GM21447 (cell line): ENCODE measurements at regions not wholly inside any gene's neighbourhood (a gene's known extent, or its start where the extent isn't known, plus 50 kb on each side); places are given as distances from the start of the nearest gene placed in this dataset.
A peak's percentile ranks its signal among the peaks of the same experiment; 100 is the strongest.
"Not testable (repeated sequence)": the region's sequence is repeated elsewhere in the genome, so short reads cannot be mapped to it uniquely, and the experiment has no call there.

Experiments used
- ATAC-seq: cut with Tn5 transposase; IDR thresholded peaks from one replicate; pipeline ENCODE4 v1.9.1; 2021; ENCODE audit not compliant: unreplicated experiment

DNA sequence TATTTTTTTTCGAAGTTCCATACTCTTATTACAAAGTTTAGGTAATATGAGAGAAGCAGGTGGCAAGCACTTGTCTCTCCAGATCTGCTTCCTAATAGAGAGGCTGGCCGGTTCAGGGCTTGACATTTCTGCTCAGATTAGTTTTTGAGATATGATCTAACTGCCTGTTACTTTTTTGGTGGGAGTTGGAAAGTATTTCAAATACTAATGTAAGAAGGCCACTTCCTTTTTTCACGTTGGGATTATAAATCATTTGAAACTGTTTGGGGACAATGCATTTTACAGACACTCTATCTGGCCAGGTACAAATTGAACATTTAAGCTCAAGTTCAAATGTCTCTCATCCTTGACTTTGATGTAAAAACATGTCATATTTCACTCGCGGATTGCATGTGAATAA, 222.1 kb upstream of the SULF2 start:
- no peak for ATAC-seq

DNA sequence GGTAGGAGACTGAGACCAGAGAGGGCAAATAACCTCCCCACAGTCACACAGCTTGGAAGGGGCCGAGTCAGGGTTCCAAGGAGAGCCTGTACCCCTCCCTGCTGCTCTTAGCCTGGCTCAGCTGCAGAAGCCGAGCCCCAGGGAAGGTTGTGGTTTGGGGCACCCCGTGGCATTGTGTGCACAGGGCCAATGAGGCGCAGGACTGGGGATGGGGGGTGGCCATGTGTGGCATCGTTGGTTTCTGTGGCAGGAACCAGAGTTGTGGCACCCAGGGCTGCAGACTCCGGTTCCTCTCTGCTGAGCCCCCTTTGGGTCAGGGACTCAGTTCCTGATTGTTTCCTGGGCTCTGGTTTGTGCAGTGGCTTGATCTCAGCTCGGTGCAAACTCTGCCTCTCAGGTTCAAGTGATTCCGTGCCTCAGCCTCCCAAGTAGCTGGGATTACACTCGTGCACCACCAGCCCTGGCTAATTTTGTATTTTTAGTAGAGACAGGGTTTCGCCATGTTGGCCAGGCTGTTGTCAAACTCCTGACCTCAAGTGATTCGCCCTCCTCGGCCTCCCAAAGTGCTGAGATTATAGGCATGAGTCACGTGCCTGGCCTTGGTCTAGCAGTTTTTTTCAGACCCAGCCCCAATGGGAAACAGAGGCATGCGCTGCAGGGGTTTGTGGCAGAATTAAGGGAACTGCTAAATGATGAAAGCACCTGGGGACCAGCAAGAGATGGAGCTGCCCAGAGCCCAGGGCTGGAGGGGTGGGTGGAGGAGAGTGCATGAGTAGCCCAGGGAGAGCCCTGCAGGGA, 221.0 kb upstream of the SULF2 start:
- no peak for ATAC-seq

DNA sequence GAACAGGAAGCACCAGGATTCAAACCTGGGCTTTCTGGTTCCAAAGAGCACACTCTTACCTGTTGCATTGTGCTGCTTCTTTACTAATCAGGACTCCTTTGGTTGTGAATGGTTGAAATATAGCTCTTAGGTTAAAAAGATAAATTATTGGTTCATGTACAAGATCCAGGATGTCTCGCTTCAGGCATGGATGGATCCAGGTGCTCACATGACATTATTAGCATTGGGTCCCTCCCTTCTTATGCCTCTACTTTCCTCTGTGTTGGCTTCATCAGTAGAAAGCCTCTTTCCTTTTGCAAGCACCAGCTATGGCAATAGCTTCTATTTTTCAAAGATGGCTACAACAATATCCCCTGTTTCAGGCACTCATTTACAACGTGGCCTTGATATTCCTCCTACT, 217.7 kb upstream of the SULF2 start:
- no peak for ATAC-seq

DNA sequence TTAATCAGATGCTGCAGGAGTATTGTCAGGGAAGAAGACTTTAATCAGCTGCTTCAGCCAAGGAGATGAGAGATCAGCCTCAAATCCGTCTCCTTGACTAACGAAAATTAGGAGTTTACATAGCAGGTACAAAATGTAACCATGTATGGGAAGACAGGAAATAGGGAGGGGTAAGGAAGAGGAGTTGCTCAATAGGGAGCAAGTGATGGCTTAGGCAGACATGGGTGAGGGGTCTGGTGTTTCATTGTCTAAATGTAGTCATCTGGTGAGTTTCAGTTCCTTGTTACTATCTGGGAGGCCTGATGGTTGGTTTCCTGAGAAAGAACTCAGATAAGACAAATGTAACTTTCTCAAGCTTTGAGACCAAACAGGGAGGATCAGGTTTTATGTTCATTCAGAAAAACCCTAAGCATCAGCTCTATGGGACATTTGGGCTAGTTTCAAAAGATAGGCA, 217.3 kb upstream of the SULF2 start:
- peak; percentile 94 for ATAC-seq

DNA sequence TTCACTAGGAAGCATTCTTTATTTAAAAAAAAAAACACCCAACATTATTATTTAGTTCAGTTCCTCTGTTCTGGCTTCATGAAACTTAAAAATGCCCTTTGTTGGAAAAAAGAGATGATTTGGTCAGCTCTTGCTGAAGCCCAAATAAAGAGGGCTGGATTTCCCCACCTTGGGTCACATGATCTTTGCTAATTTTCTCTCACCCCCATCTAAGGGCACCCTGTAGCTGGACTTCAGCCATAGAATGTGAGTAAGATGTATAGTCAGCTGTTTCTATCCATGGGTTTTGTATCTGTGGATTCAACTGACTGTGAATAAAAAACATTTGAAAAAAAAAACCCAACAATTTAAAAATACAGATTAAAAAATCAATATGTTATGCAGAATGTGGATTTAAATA, 213.9 kb upstream of the SULF2 start:
- ATAC-seq: no peak

DNA sequence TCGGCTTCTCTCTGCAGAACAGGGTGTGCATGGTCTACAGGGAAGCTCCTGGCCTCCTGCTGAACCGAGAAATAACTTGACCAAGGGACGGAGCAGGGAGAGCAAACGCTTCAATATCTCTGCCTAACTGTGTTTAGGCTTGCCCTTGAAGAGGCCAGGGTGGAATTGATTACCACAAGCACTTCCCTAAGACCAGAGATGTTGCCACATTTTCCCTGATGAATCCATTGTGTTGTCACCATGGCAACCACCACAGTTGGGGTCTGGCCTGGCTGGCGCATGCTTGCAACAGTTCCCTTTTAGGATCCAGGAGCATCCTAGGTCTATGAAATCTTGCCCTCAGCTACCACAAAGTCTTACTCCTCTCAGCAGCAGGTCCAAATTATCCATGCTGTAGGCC, 213.5 kb upstream of the SULF2 start:
- no peak for ATAC-seq

DNA sequence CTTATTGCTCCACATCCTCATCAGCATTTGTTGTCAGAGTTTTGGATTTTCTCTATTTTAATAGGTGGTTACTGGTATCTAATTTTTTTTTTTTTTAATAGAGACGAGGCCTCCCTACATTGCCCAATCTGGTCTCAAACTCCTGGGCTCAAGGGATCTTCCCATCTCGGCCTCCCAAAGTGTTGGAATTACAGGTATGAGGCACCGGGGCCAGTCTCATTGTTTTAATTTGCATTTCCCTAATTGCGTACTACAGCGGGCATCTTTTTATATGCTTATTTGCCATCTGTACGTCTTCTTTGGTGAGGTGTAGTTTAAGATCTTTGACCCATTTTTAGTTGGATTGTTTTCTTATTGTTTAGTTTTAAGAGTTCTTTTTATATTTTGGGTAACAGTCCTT, 210.4 kb upstream of the SULF2 start:
- no peak for ATAC-seq

DNA sequence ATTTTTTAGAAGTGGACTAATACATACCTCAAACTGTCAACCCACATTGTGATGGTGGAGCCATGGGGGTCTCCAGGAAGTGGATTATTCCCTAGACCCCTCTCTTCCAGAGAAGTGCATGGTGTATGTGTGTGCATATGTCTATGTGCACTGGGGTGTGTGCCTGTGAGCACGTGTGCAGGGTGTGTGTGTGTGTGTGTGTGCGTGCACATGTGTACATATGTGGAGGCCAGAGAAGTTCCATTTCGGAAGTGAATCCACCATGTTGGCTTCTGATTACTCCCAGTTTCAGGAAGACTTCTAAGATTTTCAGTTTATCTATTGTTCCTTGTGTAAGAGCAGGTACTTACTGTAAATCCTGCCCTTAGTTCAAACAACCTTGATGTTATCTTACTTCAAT, 208.5 kb upstream of the SULF2 start:
- ATAC-seq: no peak

DNA sequence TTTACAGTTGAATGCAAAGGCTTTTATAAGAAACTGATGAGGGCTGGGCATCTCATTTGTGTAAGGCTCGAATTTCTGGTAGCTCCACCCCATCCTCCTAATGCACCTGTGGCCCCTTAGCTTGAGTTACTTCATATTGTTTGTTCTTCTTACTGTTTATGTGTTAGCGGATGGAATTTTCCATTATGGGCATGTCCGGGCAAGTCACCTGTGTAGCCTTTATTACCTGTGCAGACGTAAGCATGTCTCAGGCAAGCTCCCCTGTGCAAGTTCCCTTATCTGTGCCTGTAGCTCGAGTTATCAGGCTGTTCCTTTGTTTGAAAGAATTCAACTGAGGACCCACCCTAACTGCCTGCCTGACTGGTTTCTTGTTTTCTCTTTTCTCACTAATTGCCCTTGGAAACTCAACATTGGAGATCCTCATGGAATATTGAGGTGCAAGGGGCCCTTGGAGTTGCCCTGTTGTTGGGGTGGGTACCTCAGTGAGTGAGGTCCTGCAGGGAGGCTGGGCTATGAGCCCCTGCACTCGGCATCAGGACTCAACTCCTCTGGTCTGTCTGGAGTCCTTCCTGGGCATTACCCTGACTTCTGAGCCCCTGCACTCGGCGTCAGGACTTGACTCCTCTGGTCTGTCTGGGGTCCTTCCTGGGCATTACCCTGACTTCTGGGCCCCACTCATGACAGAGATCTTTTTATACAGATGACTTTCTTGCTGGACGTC, 207.9 kb upstream of the SULF2 start:
- ATAC-seq: no peak

DNA sequence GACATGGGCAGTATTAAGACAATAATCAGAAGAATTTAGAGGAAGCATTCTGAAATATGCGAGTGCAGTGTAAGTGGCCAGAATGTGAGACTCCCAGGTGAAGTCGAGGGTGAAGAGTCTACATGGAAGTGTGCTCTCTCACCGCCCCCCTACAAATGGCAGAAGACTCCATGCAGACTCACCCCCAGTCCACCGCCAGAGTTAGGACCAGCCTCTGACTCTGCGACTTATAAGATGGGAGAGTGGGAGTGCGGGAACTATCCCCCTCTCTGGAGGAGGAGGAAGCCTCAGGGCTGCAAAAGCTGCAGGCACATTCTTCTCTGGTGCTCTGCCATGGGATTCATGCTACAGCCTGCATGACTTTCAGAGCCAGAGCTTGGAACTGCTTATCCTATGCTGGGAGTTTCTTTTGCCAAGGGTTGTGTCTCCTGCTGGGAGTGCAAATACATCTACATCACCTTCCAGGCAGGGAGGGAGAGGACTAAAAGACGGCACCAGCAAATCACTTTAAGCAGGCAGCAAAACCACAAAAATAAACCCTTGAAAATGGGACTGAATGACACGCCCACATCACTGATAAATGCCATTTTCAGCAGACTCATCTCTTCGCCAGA, 206.7 kb upstream of the SULF2 start:
- no peak for ATAC-seq

DNA sequence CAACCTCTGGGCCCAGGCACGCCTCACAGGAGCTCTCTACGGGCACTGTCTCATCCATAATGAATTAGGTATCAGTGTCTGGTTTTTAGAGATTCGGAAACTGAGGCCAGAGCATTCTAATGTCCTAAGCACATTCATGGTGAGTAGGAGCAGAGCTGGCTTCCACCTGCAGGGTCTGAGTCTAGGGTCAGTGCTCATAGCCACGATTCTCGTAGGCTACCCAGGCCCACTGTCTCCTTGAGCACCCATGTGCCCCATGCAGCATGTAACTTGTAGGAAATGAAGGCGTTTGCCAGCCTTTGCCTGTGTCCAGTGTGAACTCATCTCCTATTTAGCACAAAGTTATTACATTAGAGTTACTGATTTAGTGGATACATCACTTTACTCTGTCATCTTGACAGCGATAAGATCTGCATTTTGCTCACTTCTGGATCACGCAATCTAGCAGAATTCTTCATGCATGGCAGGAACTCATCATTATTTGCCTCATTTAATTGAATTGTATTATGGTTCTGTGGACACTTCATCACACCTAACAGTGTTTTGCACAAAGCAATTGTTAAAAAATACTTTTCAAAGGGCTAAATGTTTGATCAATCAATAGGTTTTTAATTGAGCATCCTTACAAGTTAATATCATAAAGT, 205.3 kb upstream of the SULF2 start:
- no peak for ATAC-seq

DNA sequence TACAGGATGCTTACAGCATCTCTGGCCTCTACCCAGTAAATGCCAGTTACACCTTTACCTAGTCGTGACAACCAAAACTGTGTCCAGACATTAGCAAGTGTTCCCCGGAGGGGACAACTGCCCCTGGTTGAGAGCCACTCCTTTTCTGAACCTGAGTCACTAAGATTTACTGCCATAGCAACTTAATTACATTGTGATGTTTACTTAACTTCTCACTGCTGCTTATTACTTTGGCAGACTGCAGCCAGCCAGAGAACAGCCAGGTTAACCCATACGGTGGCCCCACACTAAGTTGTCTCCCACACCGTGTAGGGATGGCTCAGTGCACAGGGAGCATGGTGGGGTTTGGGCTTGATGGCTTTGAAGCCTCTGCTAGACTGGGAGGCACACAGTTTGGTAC, 204.7 kb upstream of the SULF2 start:
- ATAC-seq: no peak

DNA sequence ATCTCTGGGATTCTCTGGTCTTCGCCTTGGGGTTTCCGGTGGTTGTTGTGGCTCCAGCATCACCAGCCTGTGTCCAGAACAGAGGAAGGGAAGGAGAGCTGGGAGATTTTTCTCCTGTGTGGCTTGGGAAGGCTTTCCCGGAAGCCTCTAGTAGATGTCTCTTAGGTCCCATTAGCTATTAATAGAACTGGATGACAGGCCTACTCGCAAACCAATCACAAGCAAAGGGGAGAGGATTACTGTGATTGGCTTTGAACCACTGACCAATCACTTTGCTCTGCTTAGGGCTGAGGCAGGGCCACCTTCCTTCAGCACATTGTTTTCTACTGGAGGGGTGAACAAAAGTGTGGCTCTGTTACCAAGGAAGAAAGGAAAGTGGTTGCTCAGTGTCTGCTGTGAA, 203.4 kb upstream of the SULF2 start:
- no peak for ATAC-seq

DNA sequence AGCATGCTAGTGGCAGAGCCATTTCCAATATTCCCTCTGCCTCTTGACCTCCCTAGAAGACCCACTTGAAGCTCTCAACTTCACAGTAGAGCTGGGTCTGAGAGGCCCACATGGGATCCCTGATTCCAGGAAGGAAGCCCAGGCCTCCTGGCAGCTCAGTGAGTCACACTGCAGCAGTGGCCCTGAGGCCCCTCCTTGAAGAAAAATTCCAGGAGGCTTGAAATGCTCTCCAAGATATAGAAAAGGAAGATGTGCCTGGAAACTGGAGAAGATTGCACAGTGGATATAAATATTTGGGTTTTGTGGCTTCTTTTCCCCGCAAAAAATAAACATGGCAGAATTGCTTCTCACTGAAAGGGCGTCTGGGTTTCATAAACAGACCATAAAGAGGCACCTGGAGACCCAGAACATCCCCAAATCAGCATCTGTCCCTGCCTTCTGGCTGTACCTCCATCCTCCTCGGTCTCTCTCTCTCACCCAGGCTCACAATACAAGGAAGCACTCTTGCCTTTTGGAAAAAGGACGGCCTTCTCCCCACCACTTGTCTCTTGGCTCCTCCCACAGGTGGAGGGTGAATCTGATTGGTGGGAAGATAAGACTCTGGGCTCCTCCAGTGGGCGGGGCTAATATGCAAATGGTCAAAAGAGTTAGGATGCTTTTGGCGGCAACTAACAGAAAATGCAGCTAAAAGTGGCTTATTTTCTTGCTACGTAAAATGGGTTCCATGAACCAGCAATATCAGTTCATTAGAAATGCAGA, 200.0 kb upstream of the SULF2 start:
- ATAC-seq: no peak

DNA sequence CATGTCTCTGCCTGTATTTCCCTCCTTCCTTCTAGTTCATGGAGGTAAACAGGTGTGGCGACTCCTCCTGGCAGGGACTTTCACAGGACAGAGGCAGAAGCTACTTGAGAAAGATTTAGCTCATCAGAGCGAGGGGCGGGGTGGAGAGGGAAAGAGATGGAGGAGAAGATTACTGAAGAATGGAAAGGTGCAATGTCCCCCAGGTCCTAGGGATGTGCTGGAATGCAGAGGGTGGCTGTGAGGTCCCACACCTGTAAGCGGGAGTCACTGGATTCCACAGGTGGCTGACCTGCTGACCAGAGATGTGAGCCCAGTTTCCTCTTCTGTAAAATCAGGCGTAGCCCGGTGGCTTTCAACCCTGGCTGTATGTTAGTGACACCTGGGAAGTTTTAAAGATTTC, 199.2 kb upstream of the SULF2 start:
- ATAC-seq: no peak

DNA sequence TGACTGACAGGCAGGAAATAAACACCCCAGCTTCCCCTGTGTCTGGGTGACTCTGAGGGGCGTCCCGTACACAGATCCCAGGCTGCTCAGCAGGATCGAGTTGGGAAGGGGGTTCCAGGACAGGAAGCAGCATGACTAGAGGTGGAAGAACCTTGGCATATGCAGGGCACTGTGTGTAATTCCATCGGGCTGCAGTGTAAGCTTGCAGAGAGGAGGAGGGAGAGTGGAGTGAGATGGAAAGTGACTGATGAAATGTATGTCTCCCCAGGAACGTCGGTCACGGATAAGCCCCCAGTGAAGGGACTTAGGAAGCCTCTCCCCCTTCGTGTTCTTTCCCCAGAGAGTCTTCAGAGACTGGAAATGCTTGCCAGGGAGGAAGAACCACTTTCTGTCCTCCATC, 198.4 kb upstream of the SULF2 start:
- ATAC-seq: not testable (repeated sequence)

DNA sequence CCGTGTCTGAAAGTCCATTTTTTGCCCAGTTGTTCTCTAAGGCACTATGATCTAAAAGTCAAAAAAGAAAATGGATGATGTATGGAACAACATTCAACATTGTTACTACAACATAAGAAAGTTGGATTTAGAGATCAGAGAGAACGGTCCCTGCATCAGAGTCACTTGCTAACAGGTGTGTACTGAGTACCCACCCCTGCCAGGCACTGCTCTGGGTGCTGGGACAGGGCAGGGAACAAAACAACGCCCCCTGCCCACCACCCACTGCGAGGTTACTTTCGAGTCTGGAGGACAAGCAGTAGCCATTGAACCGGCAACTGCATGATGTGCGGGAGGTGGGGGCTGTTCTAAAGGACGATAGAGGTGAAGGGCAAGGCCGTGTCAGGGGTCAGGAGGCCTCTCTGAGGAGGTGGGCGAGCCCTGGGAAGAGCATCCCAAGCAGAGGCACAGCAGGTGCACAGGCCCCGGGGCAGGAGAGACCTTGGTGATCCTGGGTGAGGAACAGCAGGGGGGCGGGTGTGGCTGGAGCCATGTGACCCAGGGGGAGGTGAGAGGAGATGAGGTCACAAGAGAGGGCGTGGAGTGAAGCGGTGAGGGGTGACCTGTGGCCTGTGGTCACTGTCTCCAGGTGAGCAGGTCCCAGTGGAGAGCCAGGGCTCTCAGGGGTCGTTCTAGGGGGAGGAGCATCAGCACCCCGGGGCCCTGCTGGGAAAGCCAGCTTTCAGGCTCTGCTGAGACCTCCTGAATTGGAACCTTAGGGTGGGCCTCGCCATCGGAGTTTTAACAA, 197.5 kb upstream of the SULF2 start:
- ATAC-seq: no peak

DNA sequence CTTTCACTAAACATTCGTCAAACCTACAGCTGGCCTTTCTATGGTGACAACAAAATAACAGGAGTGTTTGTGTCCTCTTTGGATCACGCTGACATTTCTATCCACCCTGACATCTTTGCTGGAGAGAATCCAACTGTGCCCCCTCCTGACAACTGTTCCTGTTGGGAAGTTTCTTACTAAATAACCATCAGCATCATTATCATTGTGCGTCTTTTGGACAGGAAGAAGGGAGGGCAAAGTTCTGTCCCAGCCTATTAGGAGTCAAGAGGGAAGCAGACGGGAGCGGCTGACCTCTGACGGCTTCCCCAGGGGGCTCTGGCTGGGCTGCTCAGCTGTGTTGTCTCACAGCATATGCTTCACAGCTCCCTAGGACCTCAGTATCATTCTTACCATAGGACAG, 195.9 kb upstream of the SULF2 start:
- ATAC-seq: no peak

DNA sequence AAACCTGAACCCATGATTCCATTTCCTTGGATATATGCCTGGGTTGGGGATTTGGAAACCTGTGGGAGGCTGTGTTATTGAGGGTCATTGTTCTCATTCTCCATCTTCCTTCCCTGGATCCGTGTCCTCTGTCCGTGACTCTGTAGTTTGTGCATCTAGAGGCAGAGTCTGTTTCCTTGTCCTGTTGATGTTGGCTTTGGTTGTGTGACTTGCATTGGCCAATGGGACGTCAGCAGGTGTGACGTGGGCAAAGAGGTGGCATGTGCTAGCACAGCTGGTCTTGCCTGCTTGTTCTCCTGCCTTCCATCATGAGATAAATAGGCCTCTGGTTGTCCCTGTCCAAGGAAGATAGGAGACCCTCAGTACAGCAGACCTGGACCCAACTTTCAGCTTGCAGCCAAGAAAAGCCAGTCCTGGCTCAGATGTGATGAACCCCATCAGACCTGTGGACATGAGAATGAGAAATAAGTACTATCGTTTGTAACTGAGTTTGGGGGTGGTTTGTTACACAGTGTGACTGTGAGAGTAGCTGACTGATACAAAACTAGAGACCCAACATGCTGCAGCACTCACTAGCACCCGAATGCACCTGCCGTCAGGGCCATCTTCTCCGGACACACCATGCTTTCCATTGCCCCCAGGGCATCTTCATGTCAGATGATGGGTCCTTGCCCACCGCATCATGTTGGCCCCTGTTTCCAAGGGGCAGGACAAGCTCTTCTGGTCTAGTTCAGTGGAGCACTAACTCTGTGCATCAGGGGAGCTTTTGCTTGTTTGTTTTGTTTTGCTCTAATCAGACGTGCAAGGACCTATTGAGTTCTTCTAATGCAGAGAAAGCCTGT, 195.3 kb upstream of the SULF2 start:
- no peak for ATAC-seq
